Panc1 (cell line): ENCODE measurements at regions not wholly inside any gene's neighbourhood (a gene's known extent, or its start where the extent isn't known, plus 50 kb on each side); places are given as distances from the start of the nearest gene placed in this dataset.

Source experiments
- ATAC-seq: fragments of 200-7000 bp; cut with Tn5 transposase; 2 replicates; pipeline ENCODE4 v1.9.1; 2020; ENCODE audit warnings: mild to moderate bottlenecking, moderate library complexity
- BruUV-seq: library from RNA; stranded (reverse); fragments of 400-500 nt; replicated peaks from 2 replicates; lab custom pipeline; 2021; lab: Mats Ljungman, UMichigan
- CTCF ChIA-PET: fragments of 300-600 bp; sonication (Branson Sonifier 250); formaldehyde crosslinking; loops from one replicate; lab custom pipeline; 2022; ENCODE audit warnings: antibody characterized with exemption; lab: Charles Lee
- POLR2A ChIA-PET: fragments of 300-600 bp; sonication (Branson Sonifier 250); formaldehyde crosslinking; loops from one replicate; lab custom pipeline; 2022; ENCODE audit warnings: antibody characterized with exemption; lab: Charles Lee
- DNase-seq: peaks from one replicate; pipeline ENCODE4 v3.0.0-alpha.2; 2010; ENCODE audit warnings: low read depth, low spot score
- H3K27ac ChIP-seq: 2 replicates; pipeline ENCODE4 v1.5.1; 2011; ENCODE audit warnings: mild to moderate bottlenecking, low read length, inconsistent platforms
- H3K27me3 ChIP-seq: fragments of 200-500 bp; sonication (Bioruptor generic); 2 replicates; pipeline ENCODE4 v1.6.0; 2014; ENCODE audit warnings: low read length, inconsistent platforms; ENCODE audit not compliant: control insufficient read depth, insufficient read depth
- H3K36me3 ChIP-seq: fragments of 200-500 bp; sonication (Bioruptor generic); 2 replicates; pipeline ENCODE4 v1.5.1; 2014; ENCODE audit warnings: inconsistent platforms, mild to moderate bottlenecking, low read length, moderate library complexity; ENCODE audit not compliant: control insufficient read depth, insufficient read depth
- H3K4me1 ChIP-seq: 2 replicates; pipeline ENCODE4 v1.5.1; 2011; ENCODE audit warnings: inconsistent platforms, mild to moderate bottlenecking, low read length, moderate library complexity; ENCODE audit not compliant: control insufficient read depth, insufficient read depth
- H3K4me3 ChIP-seq, 2 experiments: 2 replicates each; pipeline ENCODE4 v1.5.1; 2011 to 2012; ENCODE audit warnings: low read depth in 2 of 2, low read length in 2 of 2, mild to moderate bottlenecking in 2 of 2, inconsistent platforms in 1 of 2, moderate library complexity in 1 of 2
- H3K9me3 ChIP-seq: fragments of 200-500 bp; sonication (Bioruptor generic); 2 replicates; pipeline ENCODE4 v1.5.1; 2014; ENCODE audit warnings: low read depth, mild to moderate bottlenecking, inconsistent platforms, low read length, moderate library complexity; ENCODE audit not compliant: control insufficient read depth, insufficient read depth
- CTCF ChIP-seq: fragments of 450-650 bp; IDR thresholded peaks from 2 replicates; pipeline ENCODE4 v1.5.1; 2017; ENCODE audit warnings: mild to moderate bottlenecking
- POLR2AphosphoS5 ChIP-seq: IDR thresholded peaks from 2 replicates; pipeline ENCODE4 v1.6.1; 2012; ENCODE audit warnings: mild to moderate bottlenecking, low read depth, low read length, moderate library complexity
- SIN3A ChIP-seq: IDR thresholded peaks from 2 replicates; pipeline ENCODE4 v1.6.1; 2012; ENCODE audit warnings: low read depth, mild to moderate bottlenecking, low read length, moderate library complexity, borderline replicate concordance; ENCODE audit not compliant: insufficient read depth
- TCF7L2 ChIP-seq: IDR thresholded peaks from 2 replicates; pipeline ENCODE4 v1.6.1; 2011; ENCODE audit warnings: mild to moderate bottlenecking, low read depth, low read length, inconsistent platforms
- in situ Hi-C: cut with HindIII; loops from 2 replicates; pipeline ENCODE4 v1.10.0; 2016; ENCODE audit warnings: low sequenced_read_pairs, low pct_unique_long_range_greater_than_20kb
- intact Hi-C: fragments of 100-400 bp; cut with micrococcal nuclease; formaldehyde crosslinking; loops from one replicate; pipeline ENCODE4 v1.10.0; 2022; ENCODE audit not compliant: unreplicated experiment
- TF ChIP-seq, protein P1 (sequence below), 2 experiments: IDR thresholded peaks; 2 replicates each; pipeline ENCODE4 v1.6.1; 2011 to 2012; ENCODE audit warnings: low read depth in 2 of 2, control low read depth in 1 of 2, low read length in 1 of 2, mild to moderate bottlenecking in 1 of 2, moderate library complexity in 1 of 2; ENCODE audit not compliant: insufficient read depth in 1 of 2

DNA sequence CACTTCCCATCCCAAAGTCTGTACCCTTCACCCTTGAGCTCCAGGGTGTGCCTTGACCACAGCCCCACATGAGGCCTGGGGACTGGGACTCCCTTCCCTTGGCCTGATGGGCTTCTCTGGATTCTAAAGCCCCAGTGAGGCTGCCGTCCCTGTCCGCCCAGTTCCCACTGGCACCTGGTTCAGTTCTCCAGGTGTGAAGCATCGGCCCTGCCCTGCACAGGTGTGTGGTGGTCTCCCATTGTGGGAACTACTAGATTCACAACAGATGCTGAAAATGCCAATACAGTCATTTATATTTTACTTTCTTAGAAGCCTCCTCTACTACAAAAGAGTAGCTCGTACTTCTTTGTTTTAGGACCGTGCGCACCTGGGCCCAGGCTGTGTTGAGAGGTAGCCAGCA, 72.8 kb downstream of the TTLL2 start:
- Histone ChIP-seq H3K4me3 (no peak overlapping the region), H3K36me3 (no peaks in the 10 kb centered on the region), H3K4me1 (no peaks in the 10 kb centered on the region), H3K9me3 (no peaks in the 10 kb centered on the region), H3K27me3 (peaks cover 13% of the 10 kb centered on the region; the same call in 1 of the 2 replicates), H3K27ac (no peak overlapping the region)
- no TSS peak for BruUV-seq
- CTCF ChIA-PET = no interaction called here
- intact Hi-C loops = no loop called here
- DNase-seq (no peak), ATAC-seq (no peak)
- in situ Hi-C loops = no loop called here
- POLR2A ChIA-PET = no interaction called here
- TF ChIP-seq CTCF (no peak), SIN3A (no peak)
- TF ChIP-seq, protein P1, sequence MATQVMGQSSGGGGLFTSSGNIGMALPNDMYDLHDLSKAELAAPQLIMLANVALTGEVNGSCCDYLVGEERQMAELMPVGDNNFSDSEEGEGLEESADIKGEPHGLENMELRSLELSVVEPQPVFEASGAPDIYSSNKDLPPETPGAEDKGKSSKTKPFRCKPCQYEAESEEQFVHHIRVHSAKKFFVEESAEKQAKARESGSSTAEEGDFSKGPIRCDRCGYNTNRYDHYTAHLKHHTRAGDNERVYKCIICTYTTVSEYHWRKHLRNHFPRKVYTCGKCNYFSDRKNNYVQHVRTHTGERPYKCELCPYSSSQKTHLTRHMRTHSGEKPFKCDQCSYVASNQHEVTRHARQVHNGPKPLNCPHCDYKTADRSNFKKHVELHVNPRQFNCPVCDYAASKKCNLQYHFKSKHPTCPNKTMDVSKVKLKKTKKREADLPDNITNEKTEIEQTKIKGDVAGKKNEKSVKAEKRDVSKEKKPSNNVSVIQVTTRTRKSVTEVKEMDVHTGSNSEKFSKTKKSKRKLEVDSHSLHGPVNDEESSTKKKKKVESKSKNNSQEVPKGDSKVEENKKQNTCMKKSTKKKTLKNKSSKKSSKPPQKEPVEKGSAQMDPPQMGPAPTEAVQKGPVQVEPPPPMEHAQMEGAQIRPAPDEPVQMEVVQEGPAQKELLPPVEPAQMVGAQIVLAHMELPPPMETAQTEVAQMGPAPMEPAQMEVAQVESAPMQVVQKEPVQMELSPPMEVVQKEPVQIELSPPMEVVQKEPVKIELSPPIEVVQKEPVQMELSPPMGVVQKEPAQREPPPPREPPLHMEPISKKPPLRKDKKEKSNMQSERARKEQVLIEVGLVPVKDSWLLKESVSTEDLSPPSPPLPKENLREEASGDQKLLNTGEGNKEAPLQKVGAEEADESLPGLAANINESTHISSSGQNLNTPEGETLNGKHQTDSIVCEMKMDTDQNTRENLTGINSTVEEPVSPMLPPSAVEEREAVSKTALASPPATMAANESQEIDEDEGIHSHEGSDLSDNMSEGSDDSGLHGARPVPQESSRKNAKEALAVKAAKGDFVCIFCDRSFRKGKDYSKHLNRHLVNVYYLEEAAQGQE (IDR thresholded peaks at IDR 0.05; ENCODE audit: insufficient read depth in 1 of 2, low read depth in 2 of 2, low read length in 1 of 2) = no peak

GRCh38 chr6:167398214-167399050, 73.5 kb downstream of the TTLL2 start:
- no peaks in the 10 kb centered on the region for H3K4me1 ChIP-seq
- ChIA-PET POLR2A (no interaction called here), CTCF (no interaction called here)
- H3K4me3 ChIP-seq = no peak overlapping the region
- BruUV-seq = no TSS peak
- intact Hi-C loops (no loop called here), in situ Hi-C loops (no loop called here)
- peaks cover 16% of the 10 kb centered on the region; the same call in 1 of the 2 replicates for H3K27me3 ChIP-seq
- H3K36me3 ChIP-seq = no peaks in the 10 kb centered on the region
- no peak overlapping the region for H3K27ac ChIP-seq
- ATAC-seq (no peak), DNase-seq (no peak)
- TF ChIP-seq POLR2AphosphoS5 (no peak), SIN3A (no peak), TCF7L2 (no peak), CTCF (no peak)
- TF ChIP-seq, protein P1 (IDR thresholded peaks at IDR 0.05; ENCODE audit: insufficient read depth in 1 of 2, low read depth in 2 of 2, low read length in 1 of 2) = no peak
- no peaks in the 10 kb centered on the region for H3K9me3 ChIP-seq
